HCT116 (cell line): ENCODE measurements at regions not wholly inside any gene's neighbourhood (a gene's known extent, or its start where the extent isn't known, plus 50 kb on each side); places are given as distances from the start of the nearest gene placed in this dataset.

Source experiments
- ATAC-seq: fragments of 200-7000 bp; cut with Tn5 transposase; 2 replicates; pipeline ENCODE4 v1.9.1; 2020; ENCODE audit warnings: mild to moderate bottlenecking, moderate library complexity
- BruUV-seq: library from RNA; stranded (reverse); fragments of 400-500 nt; replicated peaks from 2 replicates; lab custom pipeline; 2021; lab: Mats Ljungman, UMichigan
- CTCF ChIA-PET: fragments of 300-600 bp; sonication (Branson Sonifier 250); formaldehyde crosslinking; loops from one replicate; lab custom pipeline; 2021; ENCODE audit warnings: antibody characterized with exemption; lab: Charles Lee
- POLR2A ChIA-PET: fragments of 300-600, 350-600 bp; sonication (Branson Sonifier 250); formaldehyde crosslinking; loops from one replicate; lab custom pipeline; 2021; ENCODE audit warnings: antibody characterized with exemption; lab: Charles Lee
- RAD21 ChIA-PET, 2 experiments: fragments of 300-600 bp; sonication (Branson Sonifier 250); formaldehyde crosslinking; loops; one replicate each; lab custom pipeline; 2023; ENCODE audit warnings: low total read pairs in 2 of 2; ENCODE audit not compliant: uncharacterized antibody in 2 of 2, unreplicated experiment in 2 of 2, low non-redundant PET in 1 of 2; lab: Charles Lee
- DNase-seq: peaks from one replicate; pipeline ENCODE4 v3.0.0-alpha.2; 2010; ENCODE audit warnings: low read depth, low spot score
- H2AFZ ChIP-seq: fragments of 200-600 bp; shearing (Covaris generic), sonication (generic); 2 replicates; pipeline ENCODE4 v1.6.1; 2017; ENCODE audit warnings: low read depth, mixed run types, mixed read lengths, antibody characterized with exemption, low read length; ENCODE audit not compliant: poor library complexity, severe bottlenecking
- H3K27ac ChIP-seq: 2 replicates; pipeline ENCODE4 v1.5.1; 2012; ENCODE audit warnings: low read depth, low read length
- H3K27me3 ChIP-seq: fragments of 200-600 bp; sonication (generic); 2 replicates; pipeline ENCODE4 v1.6.1; 2016; ENCODE audit warnings: mixed run types, low read length, mixed read lengths; ENCODE audit not compliant: insufficient read depth
- H3K36me3 ChIP-seq, 2 experiments: fragments of 200-500 bp in 1 of 2; fragments of 200-600 bp in 1 of 2; sonication (Bioruptor generic) in 1 of 2; sonication (generic) in 1 of 2; 2 replicates each; pipeline versions ENCODE4 v1.5.1 to v1.6.1; 2014 to 2016; ENCODE audit warnings: low read length in 2 of 2, inconsistent platforms in 1 of 2, mixed read lengths in 1 of 2, mixed run types in 1 of 2; ENCODE audit not compliant: insufficient read depth in 2 of 2, control insufficient read depth in 1 of 2
- H3K4me1 ChIP-seq, 2 experiments: fragments of 200-600 bp in 1 of 2; sonication (generic) in 1 of 2; 2 replicates each; pipeline versions ENCODE4 v1.5.1 to v1.6.1; 2012 to 2017; ENCODE audit warnings: low read length in 2 of 2, inconsistent platforms in 1 of 2, mild to moderate bottlenecking in 1 of 2, mixed read lengths in 1 of 2, mixed run types in 1 of 2, moderate library complexity in 1 of 2; ENCODE audit not compliant: insufficient read depth in 2 of 2, control insufficient read depth in 1 of 2
- H3K4me2 ChIP-seq: fragments of 200-600 bp; sonication (generic); 2 replicates; pipeline ENCODE4 v1.6.1; 2017; ENCODE audit warnings: mixed run types, low read length, mixed read lengths
- H3K4me3 ChIP-seq, 2 experiments: fragments of 200-600 bp in 1 of 2; sonication (generic) in 1 of 2; replicated peaks in 1 of 2; 2 replicates each; pipeline ENCODE4 v1.5.1; 2011 to 2016; ENCODE audit warnings: low read length in 2 of 2, control low read depth in 1 of 2, low read depth in 1 of 2, mild to moderate bottlenecking in 1 of 2, mixed read lengths in 1 of 2, mixed run types in 1 of 2
- H3K79me2 ChIP-seq: fragments of 200-600 bp; sonication (generic); 2 replicates; pipeline ENCODE4 v1.6.1; 2017; ENCODE audit warnings: mild to moderate bottlenecking, mixed run types, low read length, moderate library complexity, mixed read lengths; ENCODE audit not compliant: insufficient read depth
- H3K9ac ChIP-seq: fragments of 200-600 bp; sonication (generic); 2 replicates; pipeline ENCODE4 v1.6.1; 2016; ENCODE audit warnings: low read length, mixed read lengths
- H3K9me2 ChIP-seq: fragments of 200-600 bp; sonication (generic), shearing (Covaris generic); 2 replicates; pipeline ENCODE4 v1.6.1; 2017; ENCODE audit warnings: mixed run types, mild to moderate bottlenecking, moderate library complexity; ENCODE audit not compliant: insufficient read depth
- H3K9me3 ChIP-seq, 2 experiments: fragments of 200-500 bp in 1 of 2; fragments of 200-600 bp in 1 of 2; sonication (Bioruptor generic) in 1 of 2; sonication (generic) in 1 of 2; 2 replicates each; pipeline ENCODE4 v1.6.1; 2014 to 2017; ENCODE audit warnings: low read length in 2 of 2, mixed read lengths in 2 of 2, inconsistent platforms in 1 of 2, low read depth in 1 of 2, mild to moderate bottlenecking in 1 of 2, mixed run types in 1 of 2, moderate library complexity in 1 of 2; ENCODE audit not compliant: control insufficient read depth in 1 of 2, insufficient read depth in 1 of 2
- H4K20me1 ChIP-seq: fragments of 200-600 bp; sonication (generic), shearing (Covaris generic); 2 replicates; pipeline ENCODE4 v1.6.1; 2017; ENCODE audit warnings: mixed run types, mild to moderate bottlenecking, moderate library complexity; ENCODE audit not compliant: insufficient read depth
- CBX3 ChIP-seq: IDR thresholded peaks from 2 replicates; pipeline ENCODE4 v1.6.1; 2012; ENCODE audit warnings: low read depth
- RAD21 ChIP-seq: IDR thresholded peaks from 2 replicates; pipeline ENCODE4 v1.6.1; 2012; ENCODE audit warnings: low read depth, mild to moderate bottlenecking
- intact Hi-C: fragments of 100-400 bp; cut with micrococcal nuclease; formaldehyde crosslinking; loops from 2 replicates; pipeline ENCODE4 v1.10.0; 2022
- TF ChIP-seq, protein P1 (sequence below), 3 experiments: fragments of 200-600 bp in 1 of 3; sonication (generic) in 1 of 3; IDR thresholded peaks in 2 of 3; conservative IDR thresholded peaks in 1 of 3; 2 replicates each; pipeline ENCODE4 v1.5.1; 2012 to 2017; ENCODE audit warnings: low read depth in 2 of 3, low read length in 2 of 3, antibody characterized with exemption in 1 of 3, borderline replicate concordance in 1 of 3, control low read depth in 1 of 3, mild to moderate bottlenecking in 1 of 3, mixed read lengths in 1 of 3, mixed run types in 1 of 3, moderate library complexity in 1 of 3; ENCODE audit not compliant: insufficient read depth in 1 of 3
- TF ChIP-seq, protein P2 (sequence below): IDR thresholded peaks from 2 replicates; pipeline ENCODE4 v1.6.1; 2012
- TF ChIP-seq, protein P3 (sequence below): IDR thresholded peaks from 2 replicates; pipeline ENCODE4 v1.6.1; 2012; ENCODE audit warnings: low read depth
- TF ChIP-seq, protein P4 (sequence below): IDR thresholded peaks from 2 replicates; pipeline ENCODE4 v1.6.1; 2011; ENCODE audit warnings: mild to moderate bottlenecking, low read length, moderate library complexity; ENCODE audit not compliant: insufficient replicate concordance; ENCODE audit errors: extremely low read depth

DNA sequence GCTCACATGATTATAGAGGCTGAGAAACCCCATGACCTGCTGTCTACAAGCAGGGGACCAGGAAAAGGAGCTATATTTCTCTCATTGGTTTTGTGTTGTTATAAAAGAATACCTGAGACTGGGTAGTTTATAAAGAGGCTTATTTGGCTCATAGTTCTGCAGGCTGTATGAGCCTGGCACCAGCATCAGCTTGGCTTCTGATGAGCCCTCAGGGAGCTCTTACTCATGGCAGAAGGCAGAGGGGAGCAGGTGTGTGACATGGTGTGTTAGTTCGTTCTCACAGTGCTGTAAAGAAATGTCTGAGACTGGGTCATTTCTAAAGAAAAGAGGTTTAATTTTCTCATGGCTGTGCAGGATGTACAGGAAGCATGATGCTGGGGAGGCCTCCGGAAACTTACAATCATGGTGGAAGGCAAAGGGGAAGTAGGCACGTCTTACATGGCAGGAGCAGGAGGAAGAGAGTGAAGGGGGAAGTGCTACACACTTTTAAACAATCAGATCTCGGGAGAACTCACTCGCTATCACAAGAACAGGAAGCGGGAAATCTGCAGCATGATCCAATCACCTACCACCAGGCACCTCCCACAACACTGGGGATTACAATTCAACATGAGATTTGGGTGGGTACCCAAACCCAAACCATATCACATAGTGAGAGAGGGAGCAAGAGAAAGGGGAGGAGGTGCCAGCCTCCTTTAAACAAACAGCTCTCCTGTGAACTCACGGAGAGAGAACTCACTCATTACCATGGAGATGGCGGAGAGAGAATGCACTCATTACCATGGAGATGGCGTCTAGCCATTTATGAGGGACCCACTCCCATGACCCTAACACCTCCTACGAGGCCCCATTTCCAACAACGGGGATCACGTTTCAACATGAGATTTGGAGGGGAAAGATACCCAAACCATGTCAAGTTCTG, 133.4 kb downstream of the JCAD start:
- ChIA-PET POLR2A (no interaction called here), RAD21 (no interaction called here), CTCF (interaction anchor here (0.6 kb wide), 1 partner anchor 423 kb away, joined by 3 read pairs; the partner anchor contains the start of gene MTPAP)
- DNase-seq: no peak
- Histone ChIP-seq H3K4me3 (no peak overlapping the region), H4K20me1 (no peaks in the 10 kb centered on the region), H3K79me2 (no peaks in the 10 kb centered on the region), H3K9me3 (no peaks in the 10 kb centered on the region), H3K36me3 (no peaks in the 10 kb centered on the region), H2AFZ (no peak overlapping the region), H3K4me2 (no peak overlapping the region), H3K27me3 (peaks cover 7% of the 10 kb centered on the region; the same call in 1 of the 2 replicates), H3K27ac (no peak overlapping the region), H3K4me1 (no peaks in the 10 kb centered on the region), H3K9me2 (no peaks in the 10 kb centered on the region), H3K9ac (no peak overlapping the region)
- TF ChIP-seq, protein P1, sequence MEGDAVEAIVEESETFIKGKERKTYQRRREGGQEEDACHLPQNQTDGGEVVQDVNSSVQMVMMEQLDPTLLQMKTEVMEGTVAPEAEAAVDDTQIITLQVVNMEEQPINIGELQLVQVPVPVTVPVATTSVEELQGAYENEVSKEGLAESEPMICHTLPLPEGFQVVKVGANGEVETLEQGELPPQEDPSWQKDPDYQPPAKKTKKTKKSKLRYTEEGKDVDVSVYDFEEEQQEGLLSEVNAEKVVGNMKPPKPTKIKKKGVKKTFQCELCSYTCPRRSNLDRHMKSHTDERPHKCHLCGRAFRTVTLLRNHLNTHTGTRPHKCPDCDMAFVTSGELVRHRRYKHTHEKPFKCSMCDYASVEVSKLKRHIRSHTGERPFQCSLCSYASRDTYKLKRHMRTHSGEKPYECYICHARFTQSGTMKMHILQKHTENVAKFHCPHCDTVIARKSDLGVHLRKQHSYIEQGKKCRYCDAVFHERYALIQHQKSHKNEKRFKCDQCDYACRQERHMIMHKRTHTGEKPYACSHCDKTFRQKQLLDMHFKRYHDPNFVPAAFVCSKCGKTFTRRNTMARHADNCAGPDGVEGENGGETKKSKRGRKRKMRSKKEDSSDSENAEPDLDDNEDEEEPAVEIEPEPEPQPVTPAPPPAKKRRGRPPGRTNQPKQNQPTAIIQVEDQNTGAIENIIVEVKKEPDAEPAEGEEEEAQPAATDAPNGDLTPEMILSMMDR (IDR thresholded peaks at IDR 0.05 in 2 of 3, conservative IDR thresholded peaks at IDR 0.05 in 1 of 3; ENCODE audit: borderline replicate concordance in 1 of 3, insufficient read depth in 1 of 3, low read depth in 2 of 3, low read length in 2 of 3): no peak
- TF ChIP-seq, protein P2, sequence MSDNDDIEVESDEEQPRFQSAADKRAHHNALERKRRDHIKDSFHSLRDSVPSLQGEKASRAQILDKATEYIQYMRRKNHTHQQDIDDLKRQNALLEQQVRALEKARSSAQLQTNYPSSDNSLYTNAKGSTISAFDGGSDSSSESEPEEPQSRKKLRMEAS: no peak
- TF ChIP-seq RAD21 (no peak), CBX3 (no peak)
- TF ChIP-seq, protein P3, sequence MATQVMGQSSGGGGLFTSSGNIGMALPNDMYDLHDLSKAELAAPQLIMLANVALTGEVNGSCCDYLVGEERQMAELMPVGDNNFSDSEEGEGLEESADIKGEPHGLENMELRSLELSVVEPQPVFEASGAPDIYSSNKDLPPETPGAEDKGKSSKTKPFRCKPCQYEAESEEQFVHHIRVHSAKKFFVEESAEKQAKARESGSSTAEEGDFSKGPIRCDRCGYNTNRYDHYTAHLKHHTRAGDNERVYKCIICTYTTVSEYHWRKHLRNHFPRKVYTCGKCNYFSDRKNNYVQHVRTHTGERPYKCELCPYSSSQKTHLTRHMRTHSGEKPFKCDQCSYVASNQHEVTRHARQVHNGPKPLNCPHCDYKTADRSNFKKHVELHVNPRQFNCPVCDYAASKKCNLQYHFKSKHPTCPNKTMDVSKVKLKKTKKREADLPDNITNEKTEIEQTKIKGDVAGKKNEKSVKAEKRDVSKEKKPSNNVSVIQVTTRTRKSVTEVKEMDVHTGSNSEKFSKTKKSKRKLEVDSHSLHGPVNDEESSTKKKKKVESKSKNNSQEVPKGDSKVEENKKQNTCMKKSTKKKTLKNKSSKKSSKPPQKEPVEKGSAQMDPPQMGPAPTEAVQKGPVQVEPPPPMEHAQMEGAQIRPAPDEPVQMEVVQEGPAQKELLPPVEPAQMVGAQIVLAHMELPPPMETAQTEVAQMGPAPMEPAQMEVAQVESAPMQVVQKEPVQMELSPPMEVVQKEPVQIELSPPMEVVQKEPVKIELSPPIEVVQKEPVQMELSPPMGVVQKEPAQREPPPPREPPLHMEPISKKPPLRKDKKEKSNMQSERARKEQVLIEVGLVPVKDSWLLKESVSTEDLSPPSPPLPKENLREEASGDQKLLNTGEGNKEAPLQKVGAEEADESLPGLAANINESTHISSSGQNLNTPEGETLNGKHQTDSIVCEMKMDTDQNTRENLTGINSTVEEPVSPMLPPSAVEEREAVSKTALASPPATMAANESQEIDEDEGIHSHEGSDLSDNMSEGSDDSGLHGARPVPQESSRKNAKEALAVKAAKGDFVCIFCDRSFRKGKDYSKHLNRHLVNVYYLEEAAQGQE: no peak
- TF ChIP-seq, protein P4, sequence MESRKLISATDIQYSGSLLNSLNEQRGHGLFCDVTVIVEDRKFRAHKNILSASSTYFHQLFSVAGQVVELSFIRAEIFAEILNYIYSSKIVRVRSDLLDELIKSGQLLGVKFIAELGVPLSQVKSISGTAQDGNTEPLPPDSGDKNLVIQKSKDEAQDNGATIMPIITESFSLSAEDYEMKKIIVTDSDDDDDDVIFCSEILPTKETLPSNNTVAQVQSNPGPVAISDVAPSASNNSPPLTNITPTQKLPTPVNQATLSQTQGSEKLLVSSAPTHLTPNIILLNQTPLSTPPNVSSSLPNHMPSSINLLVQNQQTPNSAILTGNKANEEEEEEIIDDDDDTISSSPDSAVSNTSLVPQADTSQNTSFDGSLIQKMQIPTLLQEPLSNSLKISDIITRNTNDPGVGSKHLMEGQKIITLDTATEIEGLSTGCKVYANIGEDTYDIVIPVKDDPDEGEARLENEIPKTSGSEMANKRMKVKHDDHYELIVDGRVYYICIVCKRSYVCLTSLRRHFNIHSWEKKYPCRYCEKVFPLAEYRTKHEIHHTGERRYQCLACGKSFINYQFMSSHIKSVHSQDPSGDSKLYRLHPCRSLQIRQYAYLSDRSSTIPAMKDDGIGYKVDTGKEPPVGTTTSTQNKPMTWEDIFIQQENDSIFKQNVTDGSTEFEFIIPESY: no peak
- BruUV-seq: no TSS peak
- ATAC-seq: no peak
- intact Hi-C loops: loop anchor here (2.0 kb wide), 1 partner anchor 77 kb away; no protein-coding TSS in a partner anchor
